ENCODE measurements at regions not wholly inside any gene's neighbourhood (a gene's known extent, or its start where the extent isn't known, plus 50 kb on each side); places are given as distances from the start of the nearest gene placed in this dataset.

DNA sequence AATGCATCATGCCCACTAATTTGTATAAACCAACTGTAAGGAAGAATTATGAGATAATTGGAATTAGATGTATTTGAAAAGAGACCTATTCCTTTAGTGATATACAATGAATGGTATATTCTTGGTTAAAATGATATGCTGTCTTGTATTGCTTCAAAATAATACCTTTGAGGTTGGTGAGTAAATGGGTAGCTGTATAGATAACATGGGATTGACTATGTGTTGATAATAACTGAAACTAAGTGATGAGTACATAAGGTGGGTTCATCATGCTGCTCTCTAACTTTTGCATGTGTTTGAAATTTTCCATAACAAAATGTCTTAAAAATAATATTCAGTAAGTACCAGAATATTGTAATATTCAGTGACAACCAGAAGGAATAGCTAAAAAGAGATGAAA lies 272.6 kb upstream of the ZPLD1 start:
- TF ChIP-seq, protein P1, sequence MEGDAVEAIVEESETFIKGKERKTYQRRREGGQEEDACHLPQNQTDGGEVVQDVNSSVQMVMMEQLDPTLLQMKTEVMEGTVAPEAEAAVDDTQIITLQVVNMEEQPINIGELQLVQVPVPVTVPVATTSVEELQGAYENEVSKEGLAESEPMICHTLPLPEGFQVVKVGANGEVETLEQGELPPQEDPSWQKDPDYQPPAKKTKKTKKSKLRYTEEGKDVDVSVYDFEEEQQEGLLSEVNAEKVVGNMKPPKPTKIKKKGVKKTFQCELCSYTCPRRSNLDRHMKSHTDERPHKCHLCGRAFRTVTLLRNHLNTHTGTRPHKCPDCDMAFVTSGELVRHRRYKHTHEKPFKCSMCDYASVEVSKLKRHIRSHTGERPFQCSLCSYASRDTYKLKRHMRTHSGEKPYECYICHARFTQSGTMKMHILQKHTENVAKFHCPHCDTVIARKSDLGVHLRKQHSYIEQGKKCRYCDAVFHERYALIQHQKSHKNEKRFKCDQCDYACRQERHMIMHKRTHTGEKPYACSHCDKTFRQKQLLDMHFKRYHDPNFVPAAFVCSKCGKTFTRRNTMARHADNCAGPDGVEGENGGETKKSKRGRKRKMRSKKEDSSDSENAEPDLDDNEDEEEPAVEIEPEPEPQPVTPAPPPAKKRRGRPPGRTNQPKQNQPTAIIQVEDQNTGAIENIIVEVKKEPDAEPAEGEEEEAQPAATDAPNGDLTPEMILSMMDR (IDR thresholded peaks at IDR 0.05): no peak
- TF ChIP-seq POLR2AphosphoS5 (IDR thresholded peaks at IDR 0.05): no peak
- TF ChIP-seq POLR2A (IDR thresholded peaks at IDR 0.05): no peak
